Fibroblast of skin of left biceps (primary cell): ENCODE measurements at regions not wholly inside any gene's neighbourhood (a gene's known extent, or its start where the extent isn't known, plus 50 kb on each side); places are given as distances from the start of the nearest gene placed in this dataset.

ENCODE experiments used
- DNase-seq, 2 experiments: peaks; one replicate each; pipeline ENCODE4 v3.0.0-alpha.2; 2013; ENCODE audit warnings: low read depth in 2 of 2

GRCh38 chr4:25578432-25578831 lies 77.2 kb upstream of the SLC34A2 start:
- DNase-seq: no peak

GRCh38 chr4:25580633-25581467 lies 74.8 kb upstream of the SLC34A2 start:
- no peak for DNase-seq

- DNase-seq: no peak
Measured at GRCh38 chr4:25585901-25586523, 69.6 kb upstream of the SLC34A2 start.

GRCh38 chr4:25588206-25588605 lies 67.4 kb upstream of the SLC34A2 start:
- no peak for DNase-seq

GRCh38 chr4:25590171-25590570 lies 65.5 kb upstream of the SLC34A2 start:
- DNase-seq: no peak

GRCh38 chr4:25592736-25593135 lies 62.9 kb upstream of the SLC34A2 start:
- no peak for DNase-seq
